GM10266 (cell line): ENCODE measurements at regions not wholly inside any gene's neighbourhood (a gene's known extent, or its start where the extent isn't known, plus 50 kb on each side); places are given as distances from the start of the nearest gene placed in this dataset.

ENCODE experiments used
- DNase-seq: peaks from one replicate; pipeline ENCODE4 v3.0.0; 2012; ENCODE audit errors: extremely low spot score
- TF ChIP-seq, protein P1 (sequence below): IDR thresholded peaks from 2 replicates; pipeline ENCODE4 v1.5.1; 2012; ENCODE audit warnings: mild to moderate bottlenecking, low read depth; ENCODE audit not compliant: control insufficient read depth, insufficient read depth; ENCODE audit errors: missing control alignments

GRCh38 chr7:46989247-46989646, 592.7 kb downstream of the TNS3 start:
- no peak for DNase-seq
- TF ChIP-seq, protein P1, sequence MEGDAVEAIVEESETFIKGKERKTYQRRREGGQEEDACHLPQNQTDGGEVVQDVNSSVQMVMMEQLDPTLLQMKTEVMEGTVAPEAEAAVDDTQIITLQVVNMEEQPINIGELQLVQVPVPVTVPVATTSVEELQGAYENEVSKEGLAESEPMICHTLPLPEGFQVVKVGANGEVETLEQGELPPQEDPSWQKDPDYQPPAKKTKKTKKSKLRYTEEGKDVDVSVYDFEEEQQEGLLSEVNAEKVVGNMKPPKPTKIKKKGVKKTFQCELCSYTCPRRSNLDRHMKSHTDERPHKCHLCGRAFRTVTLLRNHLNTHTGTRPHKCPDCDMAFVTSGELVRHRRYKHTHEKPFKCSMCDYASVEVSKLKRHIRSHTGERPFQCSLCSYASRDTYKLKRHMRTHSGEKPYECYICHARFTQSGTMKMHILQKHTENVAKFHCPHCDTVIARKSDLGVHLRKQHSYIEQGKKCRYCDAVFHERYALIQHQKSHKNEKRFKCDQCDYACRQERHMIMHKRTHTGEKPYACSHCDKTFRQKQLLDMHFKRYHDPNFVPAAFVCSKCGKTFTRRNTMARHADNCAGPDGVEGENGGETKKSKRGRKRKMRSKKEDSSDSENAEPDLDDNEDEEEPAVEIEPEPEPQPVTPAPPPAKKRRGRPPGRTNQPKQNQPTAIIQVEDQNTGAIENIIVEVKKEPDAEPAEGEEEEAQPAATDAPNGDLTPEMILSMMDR = no peak

GRCh38 chr7:46982928-46983327, 599.0 kb downstream of the TNS3 start:
- TF ChIP-seq, protein P1 = no peak
- DNase-seq = no peak

GRCh38 chr7:46979439-46979838, 602.5 kb downstream of the TNS3 start:
- DNase-seq = no peak
- TF ChIP-seq, protein P1 = no peak

DNA sequence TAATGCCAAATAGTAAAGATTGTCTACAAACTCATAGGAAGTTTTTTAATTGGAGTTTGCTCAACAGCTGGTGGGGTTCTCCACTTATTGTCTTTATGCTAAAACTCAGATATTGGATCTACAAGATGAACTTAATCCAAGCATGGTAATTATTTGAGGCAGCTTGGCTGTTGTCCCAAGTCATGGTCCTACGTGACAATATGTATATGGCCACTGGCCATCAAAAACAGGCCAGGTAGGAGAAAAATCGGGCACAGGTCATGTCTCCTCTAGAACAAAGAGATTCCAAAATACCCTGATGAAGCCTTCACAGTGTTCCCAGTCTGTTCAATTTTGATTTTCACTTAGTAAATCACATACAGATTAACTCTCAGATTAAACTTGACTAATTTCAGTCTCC, 606.4 kb downstream of the TNS3 start:
- TF ChIP-seq, protein P1 = no peak
- no peak for DNase-seq

GRCh38 chr7:46972205-46972604, 609.7 kb downstream of the TNS3 start:
- DNase-seq = no peak
- TF ChIP-seq, protein P1 = no peak

DNA sequence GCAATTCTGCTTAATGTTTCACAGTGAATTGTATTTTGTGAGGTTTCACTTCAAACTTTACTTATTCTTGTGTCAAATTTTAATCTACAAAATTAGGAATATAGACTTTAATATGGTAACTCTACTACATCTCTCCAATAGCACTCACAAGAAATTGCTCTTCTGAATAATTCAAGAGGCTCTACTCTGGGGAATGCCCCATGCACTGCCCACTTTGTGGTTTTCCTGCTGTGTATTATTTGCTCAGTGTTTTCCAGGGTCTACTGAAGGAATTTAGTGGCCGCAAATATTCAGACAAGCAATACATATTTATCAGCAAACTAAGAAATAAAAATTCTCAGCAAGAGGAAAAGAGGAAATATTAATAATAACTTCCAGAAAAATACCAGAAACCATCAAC, 611.4 kb downstream of the TNS3 start:
- TF ChIP-seq, protein P1 = no peak
- no peak for DNase-seq

DNA sequence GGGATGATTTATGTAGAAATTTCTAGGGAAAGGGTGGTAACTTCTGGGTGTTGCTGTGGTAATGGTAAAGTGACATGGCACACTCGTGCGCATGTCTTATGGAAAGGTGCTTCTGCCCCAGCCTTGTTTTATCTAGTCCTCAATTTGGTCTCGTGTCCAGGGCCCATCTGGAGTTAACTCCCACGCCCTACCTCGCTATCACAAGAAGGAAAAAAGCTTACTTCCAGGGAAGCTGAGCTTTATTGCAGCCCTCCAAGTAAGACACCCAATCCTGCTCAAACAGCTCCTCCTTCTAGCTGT, 611.8 kb downstream of the TNS3 start:
- DNase-seq = no peak
- TF ChIP-seq, protein P1 = no peak
